ENCODE measurements at regions not wholly inside any gene's neighbourhood (a gene's known extent, or its start where the extent isn't known, plus 50 kb on each side); places are given as distances from the start of the nearest gene placed in this dataset.
"Not testable (repeated sequence)": the region's sequence is repeated elsewhere in the genome, so short reads cannot be mapped to it uniquely, and the experiment has no call there.

DNA sequence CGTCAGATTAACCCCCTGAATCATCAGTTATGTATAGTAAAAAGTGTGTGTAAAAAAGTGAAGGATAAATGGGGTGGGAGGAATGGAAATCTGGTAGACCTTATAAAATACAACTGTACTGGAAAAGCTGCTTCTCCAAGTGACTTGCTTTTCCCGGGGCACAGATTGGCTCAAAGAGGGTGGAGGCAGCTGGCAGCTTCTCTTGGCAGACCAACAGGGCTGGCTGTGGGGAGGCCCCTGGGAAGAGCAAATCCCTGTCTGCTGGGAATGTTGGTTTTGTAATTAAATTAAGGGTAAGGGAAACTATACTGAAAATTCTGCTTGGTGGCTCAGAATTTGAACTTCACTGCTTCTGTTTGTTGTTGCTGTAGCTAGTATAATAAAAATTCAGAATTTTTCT lies 154.2 kb upstream of the DLX2 start:
- POLR2A ChIA-PET = no interaction called here
- DNase-seq = no peak
- H3K27ac Mint-ChIP-seq = no peak overlapping the region
- H3K4me1 Mint-ChIP-seq = peaks cover 21% of the 10 kb centered on the region
- H3K4me3 Mint-ChIP-seq = no peak overlapping the region
- H3K9me3 Mint-ChIP-seq = no peaks in the 10 kb centered on the region
- H3K27me3 Mint-ChIP-seq = peaks cover 18% of the 10 kb centered on the region
- no peaks in the 10 kb centered on the region for H3K36me3 Mint-ChIP-seq (ENCODE audit: low read depth)
- CTCF ChIA-PET = no interaction called here

DNA sequence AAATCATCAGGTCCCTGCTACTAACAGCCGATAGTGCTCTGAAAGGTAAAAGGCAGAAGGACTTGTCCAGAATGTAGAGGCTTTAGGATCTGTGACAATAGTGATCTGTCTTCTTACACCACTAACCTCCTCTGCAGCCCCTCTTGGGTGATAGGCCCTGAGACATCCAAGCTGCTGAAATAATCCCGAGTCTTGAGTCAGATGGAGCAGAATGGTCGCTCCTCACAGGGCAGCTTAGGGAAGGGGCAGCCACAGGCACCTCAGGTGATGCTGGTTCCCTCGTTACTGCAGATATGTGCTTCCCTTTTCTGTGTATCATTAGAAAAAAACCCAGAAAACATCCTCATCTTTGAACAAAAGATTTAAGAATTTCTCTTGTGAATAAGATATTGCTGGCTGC lies 157.1 kb upstream of the DLX2 start:
- no peaks in the 10 kb centered on the region for H3K36me3 Mint-ChIP-seq (ENCODE audit: low read depth)
- peaks cover 16% of the 10 kb centered on the region for H3K27me3 Mint-ChIP-seq
- ChIA-PET CTCF (no interaction called here), POLR2A (no interaction called here)
- H3K9me3 Mint-ChIP-seq = peaks cover 4% of the 10 kb centered on the region
- no peak overlapping the region for H3K4me3 Mint-ChIP-seq
- H3K4me1 Mint-ChIP-seq = no peaks in the 10 kb centered on the region
- DNase-seq = no peak
- H3K27ac Mint-ChIP-seq = no peak overlapping the region

DNA sequence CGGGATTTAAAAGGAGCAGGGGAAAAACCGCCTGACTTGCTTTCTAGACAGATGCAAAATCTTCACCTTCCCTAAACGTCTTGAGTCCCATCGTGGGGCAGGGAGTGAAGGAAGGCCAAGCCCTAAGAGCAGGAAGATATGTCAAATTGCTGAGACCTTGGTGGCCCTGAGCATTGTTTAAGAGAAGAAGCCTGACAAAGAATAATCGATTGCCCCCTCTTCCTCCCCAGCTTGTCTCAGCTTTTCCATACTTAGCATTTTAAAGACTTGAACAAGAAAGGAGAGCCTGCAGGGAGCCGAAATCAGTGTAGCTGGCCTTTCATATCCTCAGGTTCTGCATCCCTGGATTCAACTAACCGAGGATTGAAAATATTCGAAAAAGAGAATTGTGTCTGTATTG lies 157.6 kb upstream of the DLX2 start:
- ChIA-PET POLR2A (no interaction called here), CTCF (no interaction called here)
- H3K4me3 Mint-ChIP-seq = no peak overlapping the region
- peaks cover 4% of the 10 kb centered on the region for H3K9me3 Mint-ChIP-seq
- DNase-seq = no peak
- no peak overlapping the region for H3K27ac Mint-ChIP-seq
- peaks cover 16% of the 10 kb centered on the region for H3K27me3 Mint-ChIP-seq
- no peaks in the 10 kb centered on the region for H3K4me1 Mint-ChIP-seq
- H3K36me3 Mint-ChIP-seq (ENCODE audit: low read depth) = no peaks in the 10 kb centered on the region

DNA sequence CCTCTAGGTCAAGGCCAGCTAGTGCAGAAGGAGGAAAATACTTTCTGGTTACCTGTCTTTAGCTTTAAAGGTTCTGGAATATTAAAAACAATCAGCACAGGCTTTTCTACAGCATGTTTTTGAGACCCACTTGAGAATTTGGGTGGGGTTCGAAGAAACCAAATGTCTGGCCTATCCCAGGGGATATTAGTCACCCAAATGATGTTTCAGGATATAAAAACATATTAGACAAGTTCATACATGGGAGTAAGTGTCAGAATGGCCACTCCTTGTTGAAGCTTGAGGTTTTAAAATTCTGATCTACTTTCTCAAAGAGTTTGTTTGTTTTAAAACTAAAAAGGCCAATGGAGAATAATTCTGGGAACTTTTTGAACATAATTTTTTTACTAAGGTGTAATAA lies 158.6 kb upstream of the DLX2 start:
- CTCF ChIA-PET = interaction anchor here (0.5 kb wide), 1 partner anchor 166 kb away, joined by 3 read pairs; no protein-coding TSS in a partner anchor
- Mint-ChIP-seq H3K27me3 (peaks cover 14% of the 10 kb centered on the region), H3K4me1 (no peaks in the 10 kb centered on the region), H3K36me3 (ENCODE audit: low read depth) (no peaks in the 10 kb centered on the region), H3K4me3 (no peak overlapping the region), H3K9me3 (peaks cover 4% of the 10 kb centered on the region), H3K27ac (no peak overlapping the region)
- POLR2A ChIA-PET = no interaction called here
- no peak for DNase-seq

- no peak overlapping the region for H3K4me3 Mint-ChIP-seq
- no peaks in the 10 kb centered on the region for H3K4me1 Mint-ChIP-seq
- POLR2A ChIA-PET = no interaction called here
- H3K27me3 Mint-ChIP-seq = peaks cover 12% of the 10 kb centered on the region
- no peak for DNase-seq
- H3K9me3 Mint-ChIP-seq = peaks cover 4% of the 10 kb centered on the region
- peaks cover 1% of the 10 kb centered on the region for H3K36me3 Mint-ChIP-seq (ENCODE audit: low read depth)
- CTCF ChIA-PET = no interaction called here
- H3K27ac Mint-ChIP-seq = no peak overlapping the region
Observed at GRCh38 chr2:172262486-172262885, 159.8 kb upstream of the DLX2 start.

DNA sequence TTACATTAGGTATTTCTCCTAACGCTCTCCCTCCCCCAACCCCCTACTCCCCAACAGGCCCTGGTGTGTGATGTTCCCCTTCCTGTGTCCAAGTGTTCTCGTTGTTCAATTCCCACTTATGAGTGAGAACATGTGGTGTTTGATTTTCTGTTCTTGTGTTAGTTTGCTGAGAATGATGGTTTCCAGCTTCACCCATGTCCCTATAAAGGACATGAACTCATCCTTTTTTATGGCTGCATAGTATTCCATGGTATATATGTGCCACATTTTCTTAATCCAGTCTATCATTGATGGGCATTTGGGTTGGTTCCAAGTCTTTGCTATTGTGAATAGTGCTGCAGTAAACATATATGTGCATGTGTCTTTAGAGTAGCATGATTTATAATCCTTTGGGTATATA lies 162.1 kb upstream of the DLX2 start:
- H3K4me1 Mint-ChIP-seq; POLR2A ChIA-PET; CTCF ChIA-PET; H3K36me3 Mint-ChIP-seq (ENCODE audit: low read depth); H3K4me3 Mint-ChIP-seq; H3K9me3 Mint-ChIP-seq; H3K27ac Mint-ChIP-seq; DNase-seq: not testable (repeated sequence)
- H3K27me3 Mint-ChIP-seq = peaks cover 18% of the 10 kb centered on the region

DNA sequence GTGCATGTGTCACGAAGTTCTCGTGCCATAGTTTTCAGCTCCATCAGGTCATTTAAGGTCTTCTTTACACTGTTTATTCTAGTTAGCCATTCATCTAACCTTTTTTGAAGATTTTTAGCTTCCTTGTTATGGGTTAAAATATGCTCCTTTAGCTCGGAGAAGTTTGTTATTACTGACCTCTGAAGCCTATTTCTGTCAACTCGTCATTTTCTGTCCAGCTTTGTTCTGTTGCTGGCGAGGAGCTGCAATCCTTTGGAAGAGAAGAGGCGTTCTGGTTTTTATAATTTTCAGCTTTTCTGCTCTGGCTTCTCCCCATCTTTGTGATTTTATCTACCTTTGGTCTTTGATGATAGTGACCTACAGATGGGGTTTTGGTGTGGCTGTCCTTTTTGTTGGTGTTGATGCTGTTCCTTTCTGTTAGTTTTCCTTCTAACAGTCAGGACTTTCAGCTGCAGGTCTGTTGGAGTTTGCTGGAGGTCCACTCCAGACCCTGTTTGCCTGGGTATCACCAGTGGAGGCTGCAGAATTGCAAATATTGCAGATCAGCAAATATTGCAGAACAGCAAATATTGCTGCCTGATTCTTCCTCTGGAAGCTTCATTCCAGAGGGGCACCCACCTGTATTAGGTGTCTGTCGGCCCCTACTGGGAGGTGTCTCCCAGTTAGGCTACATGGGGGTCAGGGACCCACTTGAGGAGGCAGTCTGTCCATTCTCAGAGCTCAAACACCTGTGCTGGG lies 157.7 kb upstream of the ITGA6 start:
- H3K4me3 Mint-ChIP-seq; H3K36me3 Mint-ChIP-seq (ENCODE audit: low read depth); POLR2A ChIA-PET; H3K4me1 Mint-ChIP-seq; DNase-seq; H3K27ac Mint-ChIP-seq; CTCF ChIA-PET; H3K9me3 Mint-ChIP-seq: not testable (repeated sequence)
- H3K27me3 Mint-ChIP-seq = peaks cover 16% of the 10 kb centered on the region

- CTCF ChIA-PET = no interaction called here
- POLR2A ChIA-PET = no interaction called here
- Mint-ChIP-seq H3K36me3 (ENCODE audit: low read depth) (peaks cover 4% of the 10 kb centered on the region), H3K9me3 (no peaks in the 10 kb centered on the region), H3K27me3 (peaks cover 16% of the 10 kb centered on the region), H3K27ac (no peak overlapping the region), H3K4me1 (no peaks in the 10 kb centered on the region), H3K4me3 (no peak overlapping the region)
- peak; percentile 23 for DNase-seq
Observed at GRCh38 chr2:172270278-172271079, 156.9 kb upstream of the ITGA6 start.

GRCh38 chr2:172273910-172274571 lies 153.3 kb upstream of the ITGA6 start:
- no peak overlapping the region for H3K27ac Mint-ChIP-seq
- ChIA-PET POLR2A (no interaction called here), CTCF (no interaction called here)
- H3K4me3 Mint-ChIP-seq = no peak overlapping the region
- H3K9me3 Mint-ChIP-seq = no peaks in the 10 kb centered on the region
- H3K36me3 Mint-ChIP-seq (ENCODE audit: low read depth) = peaks cover 2% of the 10 kb centered on the region
- H3K4me1 Mint-ChIP-seq = no peaks in the 10 kb centered on the region
- no peak for DNase-seq
- H3K27me3 Mint-ChIP-seq = peaks cover 4% of the 10 kb centered on the region

DNA sequence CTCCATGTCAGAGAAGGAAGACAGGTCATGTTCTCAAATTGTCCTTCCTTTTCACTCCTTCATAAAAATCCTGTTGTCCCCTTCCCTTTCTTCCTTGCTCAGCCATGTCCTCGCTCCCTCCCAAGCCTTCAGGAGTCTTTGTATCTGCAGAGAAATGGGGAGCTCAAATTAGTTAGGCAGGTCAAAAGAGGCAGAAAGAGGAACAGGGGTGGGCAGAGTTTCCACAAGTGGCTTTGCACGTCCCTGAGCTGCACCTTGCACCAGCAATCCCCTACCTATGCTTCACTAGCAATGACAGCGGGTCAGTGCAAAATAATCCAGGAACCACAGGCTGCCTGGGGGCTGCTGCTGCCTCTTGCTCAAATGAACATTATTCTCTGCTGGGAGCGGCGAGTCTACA lies 152.1 kb upstream of the ITGA6 start:
- POLR2A ChIA-PET = no interaction called here
- DNase-seq = no peak

DNA sequence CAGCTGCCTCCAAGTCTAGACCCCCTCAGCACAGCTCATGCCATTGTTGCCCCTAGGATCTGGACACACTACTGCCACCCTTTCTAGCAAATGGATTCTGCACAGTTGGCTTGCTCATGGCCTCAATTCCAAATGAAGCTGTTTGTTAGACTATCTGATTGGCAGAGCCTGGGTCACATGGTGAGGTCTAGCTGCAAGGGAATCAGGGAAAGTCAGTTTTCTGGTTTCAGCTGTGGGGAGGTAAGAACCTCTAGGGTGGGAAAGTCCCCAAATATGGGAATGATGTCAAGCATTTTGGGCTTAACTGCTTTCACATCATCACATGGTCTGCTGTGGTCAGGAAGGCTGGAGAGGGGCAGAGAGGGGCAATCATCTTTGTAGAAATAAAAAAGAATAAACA lies 150.4 kb upstream of the ITGA6 start:
- no peak overlapping the region for H3K4me3 Mint-ChIP-seq
- H3K27me3 Mint-ChIP-seq = peaks cover 6% of the 10 kb centered on the region
- CTCF ChIA-PET = no interaction called here
- no peaks in the 10 kb centered on the region for H3K36me3 Mint-ChIP-seq (ENCODE audit: low read depth)
- POLR2A ChIA-PET = no interaction called here
- no peaks in the 10 kb centered on the region for H3K9me3 Mint-ChIP-seq
- DNase-seq = no peak
- H3K27ac Mint-ChIP-seq = no peak overlapping the region
- no peaks in the 10 kb centered on the region for H3K4me1 Mint-ChIP-seq

More for the DNA sequence above, 152.1 kb upstream of the ITGA6 start:
- Mint-ChIP-seq H3K27ac (no peak overlapping the region), H3K27me3 (peaks cover 4% of the 10 kb centered on the region), H3K9me3 (no peaks in the 10 kb centered on the region), H3K36me3 (ENCODE audit: low read depth) (peaks cover 2% of the 10 kb centered on the region), H3K4me1 (no peaks in the 10 kb centered on the region), H3K4me3 (no peak overlapping the region)
- CTCF ChIA-PET = no interaction called here

- Mint-ChIP-seq H3K9me3 (no peaks in the 10 kb centered on the region), H3K4me1 (no peaks in the 10 kb centered on the region), H3K4me3 (no peak overlapping the region), H3K36me3 (ENCODE audit: low read depth) (no peaks in the 10 kb centered on the region), H3K27me3 (peaks cover 5% of the 10 kb centered on the region), H3K27ac (no peak overlapping the region)
- POLR2A ChIA-PET = no interaction called here
- DNase-seq = no peak
- CTCF ChIA-PET = interaction anchor here (1.2 kb wide), 1 partner anchor 27 kb away, joined by 3 read pairs; no protein-coding TSS in a partner anchor
Observed at GRCh38 chr2:172278667-172279066, 148.7 kb upstream of the ITGA6 start.

DNA sequence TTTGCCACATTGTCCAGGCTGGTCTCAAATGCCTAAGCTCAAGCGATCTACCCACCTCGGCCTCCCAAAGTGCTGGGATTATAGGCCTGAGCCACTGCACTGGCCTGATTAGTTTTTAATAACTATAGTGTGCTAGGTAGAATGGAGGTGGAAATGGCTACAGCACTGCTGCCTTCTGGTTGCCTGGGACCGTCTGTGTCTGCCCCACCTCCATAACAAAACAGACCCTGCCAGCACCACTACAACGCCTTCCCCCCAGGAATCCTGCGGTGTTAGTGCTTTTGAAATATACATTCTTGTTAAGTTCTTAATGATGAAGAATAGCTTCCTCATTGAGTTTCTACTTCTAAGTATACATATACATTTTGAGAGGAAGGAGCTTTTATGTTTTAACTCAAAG lies 148.2 kb upstream of the ITGA6 start:
- ChIA-PET POLR2A (no interaction called here), CTCF (no interaction called here)
- Mint-ChIP-seq H3K27ac (no peak overlapping the region), H3K4me1 (no peaks in the 10 kb centered on the region), H3K27me3 (peaks cover 5% of the 10 kb centered on the region), H3K9me3 (no peaks in the 10 kb centered on the region), H3K4me3 (no peak overlapping the region), H3K36me3 (ENCODE audit: low read depth) (no peaks in the 10 kb centered on the region)
- DNase-seq = no peak

DNA sequence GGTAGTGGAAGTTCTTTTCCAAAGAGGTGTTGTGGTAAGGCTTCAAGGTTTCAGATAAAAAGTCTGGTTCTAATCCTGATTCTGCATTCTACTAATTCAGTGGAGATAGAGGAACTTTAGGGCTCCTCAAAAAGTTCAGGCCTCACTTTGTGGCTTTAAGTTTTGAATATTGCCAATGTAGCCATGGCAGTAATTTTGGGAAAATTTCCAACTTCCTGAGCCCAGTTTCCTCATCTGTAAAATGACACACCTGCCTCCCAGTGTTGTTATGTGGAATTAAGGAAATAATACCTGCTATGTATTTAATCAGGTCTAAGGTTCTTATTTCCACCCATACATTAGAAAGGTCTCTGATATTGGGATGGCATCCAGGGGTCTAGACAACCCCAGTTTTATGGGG lies 147.6 kb upstream of the ITGA6 start:
- H3K36me3 Mint-ChIP-seq (ENCODE audit: low read depth) = no peaks in the 10 kb centered on the region

More for the DNA sequence above, 147.6 kb upstream of the ITGA6 start:
- Mint-ChIP-seq H3K9me3 (no peaks in the 10 kb centered on the region), H3K27ac (no peak overlapping the region), H3K4me1 (no peaks in the 10 kb centered on the region), H3K4me3 (no peak overlapping the region), H3K27me3 (peaks cover 5% of the 10 kb centered on the region)
- ChIA-PET POLR2A (no interaction called here), CTCF (no interaction called here)
- DNase-seq = no peak

Measured in activated CD4-positive, alpha-beta memory T cell treated with anti-CD3 and anti-CD28 coated beads, Interleukin-2, amount 10 ng/mL, durations not matched to agents 7 days and 5 days (primary cell).